Thyroid gland (tissue), 4 donors: ENCODE measurements at regions not wholly inside any gene's neighbourhood (a gene's known extent, or its start where the extent isn't known, plus 50 kb on each side); places are given as distances from the start of the nearest gene placed in this dataset.

Source experiments
- DNase-seq, 2 donors: peaks; one replicate each; pipeline ENCODE4 v3.0.0-alpha.2; 2019
- H3K27ac ChIP-seq, 3 donors: fragments of 200-600 bp; sonication (generic); 1 replicate in 2 of 3; 2 replicates in 1 of 3; pipeline ENCODE4 v1.5.1; 2016 to 2019; ENCODE audit warnings: mild to moderate bottlenecking in 1 of 3, moderate library complexity in 1 of 3
- H3K27me3 ChIP-seq: fragments of 200-600 bp; sonication (generic); one replicate; pipeline ENCODE4 v1.5.1; 2019
- H3K36me3 ChIP-seq, 2 donors: fragments of 200-600 bp; sonication (generic); one replicate each; pipeline ENCODE4 v1.5.1; 2016 to 2019
- H3K4me1 ChIP-seq, 2 donors: fragments of 200-600 bp; sonication (generic); one replicate each; pipeline ENCODE4 v1.5.1; 2017 to 2019
- H3K4me3 ChIP-seq, 3 donors: fragments of 200-600 bp; sonication (generic); replicated peaks in 1 of 3; 1 replicate in 2 of 3; 2 replicates in 1 of 3; pipeline ENCODE4 v1.5.1; 2016; ENCODE audit warnings: mild to moderate bottlenecking in 1 of 3
- H3K9me3 ChIP-seq: fragments of 200-600 bp; sonication (generic); one replicate; pipeline ENCODE4 v1.5.1; 2017
- POLR2A ChIP-seq, 2 donors: fragments of 450-650 bp; IDR thresholded peaks; one replicate each; pipeline ENCODE4 v1.6.1; 2017; ENCODE audit warnings: antibody characterized with exemption in 2 of 2, mild to moderate bottlenecking in 2 of 2, moderate library complexity in 1 of 2
- WGBS, 2 donors: methylation state at CpG; one replicate each; pipeline ENCODE4 v1.1.5; 2017; 5-methylcytosine and 5-hydroxymethylcytosine counted together
- intact Hi-C: fragments of 100-400 bp; cut with DNase I; formaldehyde crosslinking; loops from one replicate; pipeline ENCODE4 v1.15.1; 2023
- TF ChIP-seq, protein P1 (sequence below), 6 experiments: fragments of 200-600 bp in 3 of 6; fragments of 450-650 bp in 3 of 6; sonication (generic) in 3 of 6; IDR thresholded peaks; one replicate each; pipeline ENCODE4 v1.5.1; 2016 to 2019; ENCODE audit warnings: antibody characterized with exemption in 6 of 6, mild to moderate bottlenecking in 2 of 6, inconsistent platforms in 1 of 6, moderate library complexity in 1 of 6

DNA sequence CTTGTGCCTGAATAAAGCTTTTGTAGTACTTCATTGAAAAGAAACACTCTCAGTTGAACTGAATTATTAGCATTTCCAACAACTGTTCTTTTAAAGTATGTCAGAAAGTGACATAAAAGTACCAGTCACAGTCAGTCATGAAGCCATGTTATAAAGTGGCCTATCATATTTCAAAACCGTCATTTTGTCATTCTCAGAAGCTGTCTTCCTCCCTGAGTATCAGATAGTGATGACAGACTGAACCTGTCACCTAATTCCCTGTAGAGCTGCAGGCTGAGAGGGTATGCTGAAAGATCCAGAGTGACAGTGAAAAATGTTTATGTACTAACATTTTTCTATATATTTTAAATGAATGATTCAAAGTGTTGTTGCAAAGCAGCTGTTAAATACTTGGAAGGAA is 1121.7 kb upstream of the PRMT6 start:
- Histone ChIP-seq H3K4me3 (no peak overlapping the region), H3K36me3 (no peaks in the 10 kb centered on the region), H3K4me1 (no peaks in the 10 kb centered on the region), H3K27ac (no peak overlapping the region), H3K9me3 (no peaks in the 10 kb centered on the region), H3K27me3 (no peaks in the 10 kb centered on the region)
- 66 to 67% methylated on average over 1 of the region's 1 CpG for WGBS, 2 donors
- DNase-seq, result no peak
- TF ChIP-seq, protein P1, sequence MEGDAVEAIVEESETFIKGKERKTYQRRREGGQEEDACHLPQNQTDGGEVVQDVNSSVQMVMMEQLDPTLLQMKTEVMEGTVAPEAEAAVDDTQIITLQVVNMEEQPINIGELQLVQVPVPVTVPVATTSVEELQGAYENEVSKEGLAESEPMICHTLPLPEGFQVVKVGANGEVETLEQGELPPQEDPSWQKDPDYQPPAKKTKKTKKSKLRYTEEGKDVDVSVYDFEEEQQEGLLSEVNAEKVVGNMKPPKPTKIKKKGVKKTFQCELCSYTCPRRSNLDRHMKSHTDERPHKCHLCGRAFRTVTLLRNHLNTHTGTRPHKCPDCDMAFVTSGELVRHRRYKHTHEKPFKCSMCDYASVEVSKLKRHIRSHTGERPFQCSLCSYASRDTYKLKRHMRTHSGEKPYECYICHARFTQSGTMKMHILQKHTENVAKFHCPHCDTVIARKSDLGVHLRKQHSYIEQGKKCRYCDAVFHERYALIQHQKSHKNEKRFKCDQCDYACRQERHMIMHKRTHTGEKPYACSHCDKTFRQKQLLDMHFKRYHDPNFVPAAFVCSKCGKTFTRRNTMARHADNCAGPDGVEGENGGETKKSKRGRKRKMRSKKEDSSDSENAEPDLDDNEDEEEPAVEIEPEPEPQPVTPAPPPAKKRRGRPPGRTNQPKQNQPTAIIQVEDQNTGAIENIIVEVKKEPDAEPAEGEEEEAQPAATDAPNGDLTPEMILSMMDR (IDR thresholded peaks at IDR 0.05), result no peak
- no peak for TF ChIP-seq POLR2A (IDR thresholded peaks at IDR 0.05)
- intact Hi-C loops, result no loop called here

DNA sequence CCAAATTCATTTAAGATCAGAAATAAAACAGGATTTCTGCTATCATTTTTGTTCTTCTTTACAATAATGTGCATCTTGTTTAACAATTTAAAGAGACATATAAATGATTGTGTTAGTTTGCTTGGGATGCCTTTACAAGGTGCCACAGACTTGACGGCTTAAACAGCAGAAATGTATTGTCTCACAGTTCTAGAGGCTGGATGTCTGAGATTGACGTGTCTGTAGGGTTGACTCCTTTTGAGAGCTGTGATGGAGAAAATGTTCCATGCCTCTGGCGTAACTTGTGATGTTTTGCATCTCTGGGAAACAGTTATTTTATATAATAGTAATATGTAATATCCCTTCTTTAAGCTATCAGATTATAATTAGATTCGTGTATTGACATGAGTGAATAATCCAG is 1091.6 kb upstream of the PRMT6 start:
- no peaks in the 10 kb centered on the region for H3K9me3 ChIP-seq
- no peaks in the 10 kb centered on the region for H3K36me3 ChIP-seq
- H3K4me3 ChIP-seq, result no peak overlapping the region
- 84 to 85% methylated on average over 4 of the region's 4 CpGs for WGBS, 2 donors
- H3K4me1 ChIP-seq, result no peaks in the 10 kb centered on the region
- intact Hi-C loops, result no loop called here
- no peaks in the 10 kb centered on the region for H3K27me3 ChIP-seq
- H3K27ac ChIP-seq, result no peak overlapping the region
- TF ChIP-seq, protein P1 (IDR thresholded peaks at IDR 0.05), result no peak
- TF ChIP-seq POLR2A (IDR thresholded peaks at IDR 0.05), result no peak
- no peak for DNase-seq

DNA sequence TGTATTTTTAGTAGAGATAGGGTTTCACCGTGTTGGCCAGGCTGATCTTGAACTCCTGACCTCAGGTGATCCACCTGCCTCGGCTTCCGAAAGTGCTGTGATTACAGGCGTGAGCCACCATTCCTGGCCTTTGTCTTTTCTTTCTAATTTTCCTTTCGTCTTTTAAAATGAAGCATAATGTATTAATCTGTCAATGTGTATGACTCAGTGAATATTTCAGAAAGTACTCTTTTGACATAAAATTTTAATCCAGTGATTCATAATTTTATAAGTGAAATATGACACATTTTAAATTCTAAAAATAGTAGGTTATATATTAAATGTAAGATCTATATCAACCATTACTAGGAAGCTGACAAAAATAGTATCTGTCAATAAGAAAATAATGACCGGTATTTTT is 1059.0 kb upstream of the PRMT6 start:
- no peak for DNase-seq
- WGBS, 2 donors, result 88 to 89% methylated on average over 6 of the region's 6 CpGs

DNA sequence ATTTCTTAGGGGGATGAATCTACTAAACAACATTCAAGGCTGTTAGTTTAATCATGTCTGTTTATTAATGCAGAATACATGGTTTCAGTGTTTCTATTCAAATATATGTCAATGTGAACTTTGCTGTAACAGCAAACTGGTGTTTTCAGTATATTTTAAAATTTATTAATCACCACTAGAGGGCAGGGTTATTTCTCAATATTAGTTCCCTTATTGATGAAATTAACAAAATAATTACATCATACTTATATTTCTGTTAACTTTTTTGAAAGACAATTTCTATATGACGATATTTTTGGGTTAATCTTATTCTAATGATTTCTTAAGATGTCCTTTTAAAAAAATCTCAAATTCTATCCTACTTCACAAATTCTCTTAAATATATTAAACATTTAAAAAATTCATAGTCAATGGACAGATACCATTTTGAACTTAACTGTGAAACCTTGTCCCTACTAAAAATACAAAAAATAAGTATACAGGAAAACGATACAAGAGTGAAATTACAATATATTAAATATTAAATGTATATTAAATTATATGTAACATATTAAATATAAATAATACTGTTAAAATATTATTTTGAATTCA is 1034.1 kb upstream of the PRMT6 start:
- H3K4me3 ChIP-seq, result no peak overlapping the region
- H3K9me3 ChIP-seq, result no peaks in the 10 kb centered on the region
- no peaks in the 10 kb centered on the region for H3K4me1 ChIP-seq
- H3K27me3 ChIP-seq, result no peaks in the 10 kb centered on the region
- TF ChIP-seq POLR2A (IDR thresholded peaks at IDR 0.05), result no peak
- TF ChIP-seq, protein P1 (IDR thresholded peaks at IDR 0.05), result peak in 2 of 6 experiments; percentile 22 to 35
- 15 to 25% methylated on average over 2 of the region's 2 CpGs for WGBS, 2 donors
- H3K36me3 ChIP-seq, result no peaks in the 10 kb centered on the region
- DNase-seq, result no peak
- intact Hi-C loops, result no loop called here
- H3K27ac ChIP-seq, result no peak overlapping the region

More for the DNA sequence above, 1059.0 kb upstream of the PRMT6 start:
- Histone ChIP-seq H3K4me3 (no peak overlapping the region), H3K27me3 (no peaks in the 10 kb centered on the region), H3K36me3 (no peaks in the 10 kb centered on the region), H3K9me3 (no peaks in the 10 kb centered on the region), H3K27ac (no peak overlapping the region), H3K4me1 (no peaks in the 10 kb centered on the region)
- TF ChIP-seq, protein P1 (IDR thresholded peaks at IDR 0.05), result no peak
- no peak for TF ChIP-seq POLR2A (IDR thresholded peaks at IDR 0.05)
- intact Hi-C loops, result no loop called here

DNA sequence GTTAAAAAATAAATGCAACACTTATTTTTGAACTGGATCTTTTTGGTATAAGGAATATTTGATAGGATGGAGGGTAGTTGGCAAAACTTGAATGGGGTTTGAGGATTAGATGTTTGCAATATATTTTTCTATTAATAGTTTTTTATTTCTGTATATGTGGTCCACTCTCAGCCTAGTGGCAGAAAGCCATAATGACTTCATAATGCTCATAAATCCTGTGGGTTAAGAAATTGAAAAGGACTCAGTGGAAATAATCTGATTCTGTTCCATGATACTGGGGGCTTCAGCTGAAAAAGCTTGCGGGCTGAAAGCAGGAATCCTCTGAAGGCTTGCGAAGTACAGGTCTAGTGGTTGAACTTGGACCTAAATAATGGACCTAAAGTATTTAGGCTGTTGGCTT is 1028.6 kb upstream of the PRMT6 start:
- TF ChIP-seq POLR2A (IDR thresholded peaks at IDR 0.05), result no peak
- TF ChIP-seq, protein P1 (IDR thresholded peaks at IDR 0.05), result no peak
- no peak for DNase-seq
- no peak overlapping the region for H3K4me3 ChIP-seq
- 88 to 92% methylated on average over 2 of the region's 2 CpGs for WGBS, 2 donors
- H3K27me3 ChIP-seq, result no peaks in the 10 kb centered on the region
- H3K4me1 ChIP-seq, result no peaks in the 10 kb centered on the region
- intact Hi-C loops, result no loop called here
- no peaks in the 10 kb centered on the region for H3K9me3 ChIP-seq
- H3K36me3 ChIP-seq, result no peaks in the 10 kb centered on the region
- no peak overlapping the region for H3K27ac ChIP-seq
